CD14-positive monocyte (primary cell): ENCODE measurements at regions not wholly inside any gene's neighbourhood (a gene's known extent, or its start where the extent isn't known, plus 50 kb on each side); places are given as distances from the start of the nearest gene placed in this dataset.

Source experiments
- DNase-seq, 3 donors: peaks; one replicate each; pipeline ENCODE4 v3.0.0-alpha.2; 2011 to 2022
- H2AFZ ChIP-seq: 2 replicates; pipeline ENCODE4 v1.6.0; 2012; ENCODE audit warnings: mild to moderate bottlenecking, low read depth, low read length, inconsistent platforms; ENCODE audit not compliant: insufficient read depth, poor library complexity, severe bottlenecking
- H3K27ac ChIP-seq, 2 donors: 1 replicate in 1 of 2; 2 replicates in 1 of 2; pipeline ENCODE4 v1.5.1; 2012 to 2013; ENCODE audit warnings: low read length in 2 of 2, control low read depth in 1 of 2, inconsistent platforms in 1 of 2, low read depth in 1 of 2, mild to moderate bottlenecking in 1 of 2
- H3K27me3 ChIP-seq, 2 donors: one replicate each; pipeline versions ENCODE4 v1.6.0 to v1.6.1; 2011 to 2013; ENCODE audit warnings: low read length in 2 of 2; ENCODE audit not compliant: control insufficient read depth in 2 of 2, insufficient read depth in 2 of 2
- H3K36me3 ChIP-seq, 2 donors: replicated peaks in 1 of 2; 1 replicate in 1 of 2; 2 replicates in 1 of 2; pipeline versions ENCODE4 v1.5.1 to v1.6.1; 2012 to 2013; ENCODE audit warnings: low read length in 2 of 2, control low read depth in 1 of 2, inconsistent platforms in 1 of 2, mild to moderate bottlenecking in 1 of 2; ENCODE audit not compliant: insufficient read depth in 2 of 2, control insufficient read depth in 1 of 2
- H3K4me1 ChIP-seq, 2 donors: 1 replicate in 1 of 2; 2 replicates in 1 of 2; pipeline versions ENCODE4 v1.5.1 to v1.6.1; 2012 to 2013; ENCODE audit warnings: low read length in 2 of 2, control low read depth in 1 of 2, inconsistent platforms in 1 of 2, mild to moderate bottlenecking in 1 of 2, moderate library complexity in 1 of 2; ENCODE audit not compliant: insufficient read depth in 2 of 2, control insufficient read depth in 1 of 2
- H3K4me2 ChIP-seq: replicated peaks from 2 replicates; pipeline ENCODE3; 2012; ENCODE audit warnings: low read length, moderate library complexity, mild to moderate bottlenecking; ENCODE audit not compliant: poor library complexity, severe bottlenecking; ENCODE audit errors: extremely low read depth
- H3K4me3 ChIP-seq, 3 experiments: fragments of 200-600 bp in 1 of 3; sonication (generic) in 1 of 3; replicated peaks in 1 of 3; 1 replicate in 2 of 3; 2 replicates in 1 of 3; pipeline ENCODE4 v1.5.1; 2011 to 2013; ENCODE audit warnings: low read length in 3 of 3, mild to moderate bottlenecking in 3 of 3, control low read depth in 2 of 3, low read depth in 2 of 3, inconsistent platforms in 1 of 3, moderate library complexity in 1 of 3
- H3K79me2 ChIP-seq: 2 replicates; pipeline ENCODE4 v1.6.0; 2012; ENCODE audit warnings: mild to moderate bottlenecking, control low read depth, inconsistent platforms, low read length, moderate library complexity; ENCODE audit not compliant: insufficient read depth
- H3K9ac ChIP-seq: 2 replicates; pipeline ENCODE4 v1.6.0; 2017; ENCODE audit warnings: low read length, mild to moderate bottlenecking; ENCODE audit not compliant: insufficient read depth, poor library complexity, severe bottlenecking
- H3K9me3 ChIP-seq, 2 donors: replicated peaks in 1 of 2; 1 replicate in 1 of 2; 2 replicates in 1 of 2; pipeline versions ENCODE4 v1.5.1 to v1.6.1; 2012 to 2013; ENCODE audit warnings: low read length in 2 of 2, control low read depth in 1 of 2; ENCODE audit not compliant: control insufficient read depth in 1 of 2, insufficient read depth in 1 of 2
- H4K20me1 ChIP-seq: 2 replicates; pipeline ENCODE4 v1.6.0; 2012; ENCODE audit warnings: mild to moderate bottlenecking, low read length, control low read depth, moderate library complexity; ENCODE audit not compliant: insufficient read depth
- H3K27ac Mint-ChIP-seq, 7 donors: one replicate each; pipeline ENCODE4 v1.8.0; 2020; ENCODE audit warnings: mild to moderate bottlenecking in 7 of 7, mixed read lengths in 7 of 7, moderate library complexity in 6 of 7, inconsistent platforms in 2 of 7
- H3K27me3 Mint-ChIP-seq, 3 donors: one replicate each; pipeline ENCODE4 v1.8.0; 2021 to 2022; ENCODE audit warnings: low read depth in 3 of 3, mild to moderate bottlenecking in 3 of 3, mixed read lengths in 3 of 3, moderate library complexity in 3 of 3, inconsistent platforms in 1 of 3
- H3K36me3 Mint-ChIP-seq, 2 donors: one replicate each; pipeline ENCODE4 v1.8.0; 2020; ENCODE audit warnings: mixed read lengths in 2 of 2, inconsistent platforms in 1 of 2, mild to moderate bottlenecking in 1 of 2
- H3K4me1 Mint-ChIP-seq: one replicate; pipeline ENCODE4 v1.8.0; 2020; ENCODE audit warnings: mild to moderate bottlenecking, mixed read lengths
- H3K4me3 Mint-ChIP-seq, 2 donors: one replicate each; pipeline ENCODE4 v1.8.0; 2020; ENCODE audit warnings: mild to moderate bottlenecking in 2 of 2, mixed read lengths in 2 of 2, moderate library complexity in 1 of 2
- H3K9me3 Mint-ChIP-seq, 7 donors: one replicate each; pipeline ENCODE4 v1.8.0; 2020 to 2022; ENCODE audit warnings: mixed read lengths in 7 of 7, mild to moderate bottlenecking in 6 of 7, moderate library complexity in 6 of 7, inconsistent platforms in 2 of 7
- WGBS: methylation state at CpG from one replicate; pipeline ENCODE4 v1.1.5; 2013; ENCODE audit warnings: missing lambda C conversion rate; ENCODE audit not compliant: insufficient coverage; 5-methylcytosine and 5-hydroxymethylcytosine counted together
- intact Hi-C, 2 donors: fragments of 100-400 bp; cut with micrococcal nuclease; formaldehyde crosslinking; loops; one replicate each; pipeline versions ENCODE4 v1.15.0 to v1.15.1; 2023
- TF ChIP-seq, protein P1 (sequence below): fragments of 200-600 bp; IDR thresholded peaks from one replicate; pipeline ENCODE4 v1.8.0; 2022; ENCODE audit warnings: antibody characterized with exemption, mild to moderate bottlenecking

DNA sequence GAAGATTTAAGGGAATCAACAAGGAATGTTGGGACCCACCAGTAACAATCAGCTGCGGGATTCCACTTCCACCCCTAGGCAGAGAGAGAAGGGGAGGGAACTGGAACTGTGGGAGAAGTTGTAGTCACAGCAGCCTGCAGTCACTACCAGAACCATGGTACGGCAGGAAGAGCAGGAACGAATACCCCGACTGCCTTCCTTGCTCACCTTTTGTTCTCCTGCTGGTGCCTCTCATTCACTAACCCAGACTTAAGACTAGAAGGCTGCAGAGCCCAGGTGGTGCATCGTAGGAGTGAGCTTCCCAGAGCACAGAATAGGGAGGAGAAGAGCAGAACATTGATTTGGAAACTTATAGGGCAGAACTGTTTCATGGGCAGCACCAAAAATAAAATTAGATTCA is 154.2 kb downstream of the DYRK2 start:
- Mint-ChIP-seq H3K9me3 (peaks cover 0 to 2% (median 0%) of the 10 kb centered on the region in 7 donors), H3K27me3 (peaks cover 0 to 4% (median 0%) of the 10 kb centered on the region in 3 donors), H3K4me1 (no peaks in the 10 kb centered on the region), H3K4me3 (no peak overlapping the region), H3K27ac (no peak overlapping the region), H3K36me3 (no peaks in the 10 kb centered on the region)
- Histone ChIP-seq H3K36me3 (no peaks in the 10 kb centered on the region), H3K4me3 (no peak overlapping the region), H4K20me1 (no peaks in the 10 kb centered on the region), H3K79me2 (no peaks in the 10 kb centered on the region), H3K4me2 (no peak overlapping the region), H3K9ac (no peak overlapping the region), H2AFZ (no peak overlapping the region), H3K4me1 (no peaks in the 10 kb centered on the region), H3K27ac (no peak overlapping the region), H3K27me3 (no peaks in the 10 kb centered on the region), H3K9me3 (no peaks in the 10 kb centered on the region)
- DNase-seq: no peak
- intact Hi-C loops: no loop called here
- WGBS: no CpG with 5 or more reads among the region's 5 CpGs
- TF ChIP-seq, protein P1, sequence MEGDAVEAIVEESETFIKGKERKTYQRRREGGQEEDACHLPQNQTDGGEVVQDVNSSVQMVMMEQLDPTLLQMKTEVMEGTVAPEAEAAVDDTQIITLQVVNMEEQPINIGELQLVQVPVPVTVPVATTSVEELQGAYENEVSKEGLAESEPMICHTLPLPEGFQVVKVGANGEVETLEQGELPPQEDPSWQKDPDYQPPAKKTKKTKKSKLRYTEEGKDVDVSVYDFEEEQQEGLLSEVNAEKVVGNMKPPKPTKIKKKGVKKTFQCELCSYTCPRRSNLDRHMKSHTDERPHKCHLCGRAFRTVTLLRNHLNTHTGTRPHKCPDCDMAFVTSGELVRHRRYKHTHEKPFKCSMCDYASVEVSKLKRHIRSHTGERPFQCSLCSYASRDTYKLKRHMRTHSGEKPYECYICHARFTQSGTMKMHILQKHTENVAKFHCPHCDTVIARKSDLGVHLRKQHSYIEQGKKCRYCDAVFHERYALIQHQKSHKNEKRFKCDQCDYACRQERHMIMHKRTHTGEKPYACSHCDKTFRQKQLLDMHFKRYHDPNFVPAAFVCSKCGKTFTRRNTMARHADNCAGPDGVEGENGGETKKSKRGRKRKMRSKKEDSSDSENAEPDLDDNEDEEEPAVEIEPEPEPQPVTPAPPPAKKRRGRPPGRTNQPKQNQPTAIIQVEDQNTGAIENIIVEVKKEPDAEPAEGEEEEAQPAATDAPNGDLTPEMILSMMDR: no peak

DNA sequence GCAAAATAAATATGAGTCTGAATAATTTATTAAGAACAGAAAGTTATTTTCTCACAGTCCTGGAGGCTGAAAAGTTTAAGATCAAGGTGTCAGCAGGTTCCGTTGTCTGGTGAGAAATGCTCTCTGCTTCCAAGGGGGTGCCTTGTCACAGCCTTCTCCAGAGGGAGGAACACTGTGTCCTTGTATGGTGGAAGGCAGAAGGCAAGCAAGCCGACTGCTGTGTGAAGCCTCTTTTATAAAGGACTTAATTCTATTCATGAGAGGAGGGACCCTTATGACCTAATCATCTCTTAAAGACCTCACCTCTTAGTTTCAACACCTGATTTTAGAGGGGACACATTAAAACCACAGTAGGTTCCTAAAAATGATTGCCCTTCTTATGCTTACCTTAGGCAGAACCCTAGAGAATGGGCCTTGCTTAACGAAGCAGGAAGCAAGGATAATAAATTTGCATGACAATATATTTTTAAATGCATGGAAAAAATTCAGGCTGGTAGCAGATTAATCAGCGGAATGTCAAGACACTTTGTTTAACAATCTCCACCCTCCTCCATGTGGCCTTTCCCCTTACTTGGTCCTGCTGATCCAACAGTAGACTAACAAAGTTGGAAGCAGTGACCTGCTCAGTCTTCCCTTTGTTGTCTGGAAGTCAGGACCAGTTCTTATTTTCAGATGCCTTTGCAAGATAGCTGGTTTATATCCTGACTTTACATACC is 154.9 kb downstream of the DYRK2 start:
- Mint-ChIP-seq H3K4me3 (no peak overlapping the region), H3K36me3 (no peaks in the 10 kb centered on the region), H3K4me1 (no peaks in the 10 kb centered on the region), H3K9me3 (peaks cover 0 to under 1% (median 0%) of the 10 kb centered on the region in 7 donors), H3K27me3 (peaks cover 0 to 4% (median 0%) of the 10 kb centered on the region in 3 donors), H3K27ac (no peak overlapping the region)
- no peak overlapping the region for H3K4me3 ChIP-seq
- no peaks in the 10 kb centered on the region for H3K27me3 ChIP-seq
- no peak overlapping the region for H3K27ac ChIP-seq
- no peak overlapping the region for H3K4me2 ChIP-seq
- H3K4me1 ChIP-seq: no peaks in the 10 kb centered on the region
- H3K9me3 ChIP-seq: no peaks in the 10 kb centered on the region
- 100% methylated on average over 1 of the region's 4 CpGs for WGBS
- no peaks in the 10 kb centered on the region for H4K20me1 ChIP-seq
- H3K79me2 ChIP-seq: no peaks in the 10 kb centered on the region
- no peak overlapping the region for H2AFZ ChIP-seq
- H3K9ac ChIP-seq: no peak overlapping the region
- TF ChIP-seq, protein P1: no peak
- intact Hi-C loops: no loop called here
- H3K36me3 ChIP-seq: no peaks in the 10 kb centered on the region
- DNase-seq: no peak
